Cerebellar nuclear complex (tissue), 1 donor: ENCODE measurements at regions not wholly inside any gene's neighbourhood (a gene's known extent, or its start where the extent isn't known, plus 50 kb on each side); places are given as distances from the start of the nearest gene placed in this dataset.
"Not testable (repeated sequence)": the region's sequence is repeated elsewhere in the genome, so short reads cannot be mapped to it uniquely, and the experiment has no call there.

Experiments
- DNase-seq, 2 experiments: peaks; one replicate each; lab custom pipeline; 2025; lab: John Stamatoyannopoulos, UW

DNA sequence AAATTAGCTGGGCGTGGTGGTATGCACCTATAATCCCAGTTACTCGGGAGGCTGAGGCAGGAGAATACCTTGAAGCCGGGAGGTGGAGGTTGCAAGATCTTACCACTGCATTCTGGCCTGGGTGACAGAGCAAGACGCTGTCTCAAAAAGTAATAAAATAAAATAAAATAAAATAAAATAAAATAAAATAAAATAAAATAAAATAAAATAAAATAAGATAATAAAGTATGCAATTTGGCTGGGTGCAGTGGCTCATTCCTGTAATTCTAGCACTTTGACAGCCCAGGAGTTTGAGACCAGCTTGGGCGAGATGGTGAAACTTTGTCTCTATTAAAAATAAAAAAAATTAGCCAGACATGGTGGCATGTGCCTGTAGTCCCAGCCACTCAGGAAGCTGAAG is 85.6 kb upstream of the XPO1 start:
- no peak for DNase-seq

DNA sequence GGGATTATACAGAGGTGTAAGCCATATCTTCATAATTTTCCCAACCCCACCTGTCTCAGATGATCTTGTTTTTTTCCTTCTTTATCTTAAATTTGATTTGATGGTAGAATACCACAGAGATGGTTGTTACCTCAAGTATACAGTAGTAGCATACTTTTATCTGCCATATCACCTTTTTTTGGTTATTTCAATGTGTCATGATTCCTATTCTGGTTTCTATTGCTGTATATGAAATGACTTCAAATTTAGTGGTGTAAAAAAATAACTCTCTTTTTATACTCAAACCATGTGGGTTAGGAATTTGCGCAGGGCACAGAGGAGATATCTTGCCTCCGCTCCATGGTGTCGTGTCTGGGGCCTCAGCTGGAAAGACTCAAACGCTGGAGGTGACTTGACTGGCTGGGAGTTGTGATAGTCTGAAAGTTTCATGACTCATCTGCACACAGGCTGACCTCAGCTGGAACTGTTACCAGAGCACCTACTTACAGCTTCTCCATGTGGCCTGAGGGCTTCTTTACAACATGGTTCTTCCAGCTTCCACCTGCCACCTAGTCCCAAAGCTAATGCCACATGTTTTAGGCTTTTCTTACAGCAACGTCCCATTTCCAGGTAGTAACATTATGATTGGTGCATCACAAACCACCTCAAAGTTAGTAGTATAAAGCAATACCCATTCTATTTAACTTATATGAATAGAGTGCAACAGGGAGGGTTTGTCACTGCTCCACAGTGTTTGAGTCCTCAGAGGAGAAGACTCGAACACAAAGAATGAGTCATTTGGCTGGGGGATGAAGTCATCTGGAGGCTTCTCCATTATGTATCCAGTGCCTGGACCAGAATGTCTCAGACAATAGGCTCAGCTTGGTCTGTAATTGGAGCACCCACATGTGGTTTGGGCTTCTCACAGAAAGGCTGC is 82.3 kb upstream of the XPO1 start:
- DNase-seq, result no peak

DNA sequence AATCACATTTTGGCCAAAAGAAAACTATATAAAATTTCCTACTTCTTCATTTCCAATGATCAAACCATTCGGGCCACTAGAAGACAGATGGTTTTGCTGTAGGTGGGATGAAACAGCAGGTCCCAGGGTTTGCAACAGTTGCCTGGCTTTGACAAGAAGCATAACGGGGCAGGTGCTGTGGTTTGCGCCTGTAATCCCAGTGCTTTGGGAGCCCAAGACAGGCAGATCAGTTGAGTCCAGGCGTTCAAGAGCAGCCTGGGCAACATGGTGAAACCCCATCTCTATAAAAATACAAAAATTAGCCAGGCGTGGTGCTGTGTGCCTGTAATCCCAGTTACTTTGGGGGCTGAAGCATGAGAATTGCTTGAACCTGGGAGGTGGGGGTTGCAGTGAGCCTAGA is 81.4 kb upstream of the XPO1 start:
- no peak for DNase-seq

DNA sequence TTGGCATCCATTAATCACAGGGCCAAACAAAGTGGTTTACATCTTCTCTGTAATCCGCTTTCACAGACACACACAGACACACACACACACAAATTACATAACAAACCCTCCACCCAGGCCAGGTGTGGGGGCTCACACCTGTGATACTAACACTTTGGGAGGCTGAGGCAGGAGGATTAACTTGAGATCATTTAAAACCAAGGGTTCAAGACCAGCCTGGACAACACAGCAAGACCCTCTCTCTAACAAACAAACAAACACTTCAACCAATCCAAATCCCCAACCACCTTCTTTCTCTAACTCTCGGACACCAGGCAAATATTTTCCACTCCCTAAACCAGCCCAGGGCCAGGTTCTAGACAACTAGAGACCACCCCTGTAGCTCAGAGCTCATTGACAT is 79.5 kb upstream of the XPO1 start:
- DNase-seq, result no peak

DNA sequence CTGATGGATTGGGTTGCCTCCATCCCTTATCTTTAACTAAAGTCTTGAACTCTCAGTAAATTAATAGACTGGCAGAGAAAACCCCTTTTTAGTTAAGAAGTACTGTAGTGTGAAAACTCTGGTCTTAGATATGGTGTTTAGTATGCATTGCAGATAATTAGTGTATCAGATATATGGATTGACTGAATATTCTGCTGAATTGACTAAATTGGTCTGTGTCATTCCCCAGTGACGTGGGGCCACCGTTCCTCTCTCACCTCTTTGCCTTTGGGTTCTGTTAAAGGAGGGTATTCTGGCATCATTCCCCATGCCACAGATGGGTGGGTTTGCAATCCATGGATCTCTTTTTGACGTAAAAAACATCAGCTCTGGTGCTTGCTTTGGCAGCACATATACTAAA is 67.1 kb upstream of the XPO1 start:
- no peak for DNase-seq

DNA sequence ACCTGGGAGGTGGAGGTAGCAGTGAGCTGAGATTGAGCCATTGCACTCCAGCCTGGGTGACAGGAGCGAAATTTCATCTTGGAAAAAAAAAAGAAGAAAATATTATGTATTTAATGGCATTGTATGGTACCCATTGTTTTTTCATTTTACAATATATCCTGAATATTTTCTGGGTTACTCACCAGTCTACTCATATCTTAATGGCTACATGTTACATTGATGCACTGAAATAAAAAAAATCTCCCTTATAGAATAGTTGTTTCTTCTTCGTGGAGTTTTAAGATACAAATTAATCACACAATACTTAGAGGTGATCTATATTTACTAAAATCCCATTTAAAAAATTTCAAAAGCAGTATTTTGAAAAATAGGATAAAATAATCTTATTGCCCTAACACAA is 66.3 kb upstream of the XPO1 start:
- DNase-seq, result no peak

DNA sequence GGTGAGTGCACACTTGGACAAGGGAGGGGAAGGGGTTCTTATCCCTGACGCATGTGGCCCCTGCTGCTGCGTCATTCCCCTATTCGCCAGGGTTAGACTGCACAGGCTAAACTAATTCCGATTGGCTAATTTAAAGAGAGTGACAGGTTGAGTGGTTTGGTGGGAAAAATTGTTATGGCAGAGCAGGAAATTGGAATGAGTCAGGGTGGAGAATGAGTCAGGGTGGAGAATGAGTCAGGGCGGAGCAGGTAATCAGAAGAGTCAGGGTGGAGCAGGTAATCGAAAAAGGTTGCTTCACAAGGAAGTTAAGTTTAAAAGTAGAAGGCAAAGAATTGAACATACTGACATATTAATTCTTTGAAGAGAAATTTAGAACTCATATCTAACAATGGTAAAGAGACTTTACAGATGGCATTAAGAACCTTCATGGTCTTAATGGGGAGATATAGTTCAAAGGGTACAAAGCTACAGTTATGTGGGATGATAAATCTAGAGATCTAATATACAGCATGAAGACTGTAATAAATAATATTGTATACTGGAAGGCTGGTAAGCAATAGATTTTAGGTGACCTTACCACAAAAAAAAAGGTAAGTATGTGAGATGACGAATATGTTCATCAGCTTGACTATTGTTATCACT is 60.5 kb upstream of the XPO1 start:
- not testable (repeated sequence) for DNase-seq

DNA sequence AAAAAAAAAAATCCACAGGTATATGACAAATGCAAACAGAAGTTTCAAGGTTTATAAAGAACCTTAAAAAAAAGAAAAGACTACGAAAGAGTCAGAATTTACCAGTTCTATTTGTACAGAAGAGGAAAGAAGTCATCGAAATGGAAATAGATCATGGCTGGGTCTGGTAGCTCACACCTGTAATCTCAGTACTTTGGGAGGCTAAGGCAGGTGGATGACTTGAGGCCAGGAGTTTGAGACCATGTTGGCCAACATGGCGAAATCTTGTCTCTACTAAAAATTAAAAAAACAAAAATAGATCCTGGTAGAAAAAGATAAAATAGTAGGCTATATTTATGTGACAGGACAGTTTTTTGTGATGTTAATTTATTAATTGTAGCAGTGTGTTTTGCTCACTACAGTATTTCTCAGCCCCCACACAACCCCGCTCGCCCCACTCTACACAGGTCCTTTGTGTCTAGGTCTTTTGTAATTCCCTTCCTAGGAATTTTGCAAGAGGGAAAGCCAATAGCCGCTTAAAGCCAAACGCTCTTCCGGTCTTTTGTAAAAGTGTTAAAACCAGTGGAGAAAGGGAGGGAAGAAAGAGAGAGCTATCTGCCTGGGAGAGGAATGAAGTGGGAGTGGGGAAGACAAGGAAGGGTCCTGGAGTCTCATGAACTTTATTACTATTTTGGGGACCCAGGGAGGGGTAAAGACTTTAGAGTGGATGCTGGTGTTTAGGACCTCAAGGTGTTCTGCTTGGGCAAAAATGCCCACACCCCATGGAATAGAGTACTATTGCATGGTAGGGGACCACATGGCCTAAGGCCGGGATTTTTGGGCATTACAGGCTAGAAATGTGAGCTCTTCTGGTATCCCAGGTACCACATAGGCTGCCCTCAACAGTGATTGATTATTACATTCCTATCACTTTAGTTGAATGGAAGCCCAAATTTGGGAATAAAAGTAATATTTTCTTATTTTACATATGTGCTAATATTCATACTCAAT is 59.4 kb upstream of the XPO1 start:
- no peak for DNase-seq

DNA sequence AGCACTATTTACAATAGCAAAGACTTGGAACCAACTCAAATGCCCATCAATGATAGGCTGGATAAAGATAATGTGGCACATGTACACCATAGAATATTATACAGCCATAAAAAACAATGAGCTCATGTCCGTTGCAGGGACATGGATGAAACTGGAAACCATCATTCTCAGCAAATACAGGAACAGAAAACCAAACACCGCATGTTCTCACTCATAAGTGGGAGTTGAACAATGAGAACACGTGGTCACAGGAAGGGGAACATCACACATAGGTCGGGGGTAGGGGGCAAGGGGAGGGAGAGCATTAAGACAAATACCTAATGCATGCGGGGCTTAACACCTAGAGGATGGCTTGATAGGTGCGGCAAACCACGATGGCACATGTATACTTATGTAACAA is 56.0 kb upstream of the XPO1 start:
- DNase-seq, result not testable (repeated sequence)

DNA sequence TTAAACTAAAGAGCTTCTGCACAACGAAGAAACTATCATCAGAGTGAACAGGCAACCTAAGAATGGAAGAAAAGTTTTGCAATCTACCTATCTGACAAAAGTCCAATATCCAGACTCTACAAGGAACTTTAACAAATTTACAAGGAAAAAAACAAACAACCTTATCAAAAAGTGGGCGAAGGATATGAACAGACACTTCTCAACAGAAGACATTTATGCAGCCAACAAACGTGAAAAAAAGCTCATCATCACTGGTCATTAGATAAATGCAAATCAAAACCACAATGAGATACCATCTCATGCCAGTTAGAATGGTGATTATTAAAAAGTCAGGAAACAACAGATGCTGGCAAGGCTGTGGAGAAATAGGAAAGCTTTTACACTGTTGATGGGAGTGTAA is 55.5 kb upstream of the XPO1 start:
- DNase-seq, result not testable (repeated sequence)

DNA sequence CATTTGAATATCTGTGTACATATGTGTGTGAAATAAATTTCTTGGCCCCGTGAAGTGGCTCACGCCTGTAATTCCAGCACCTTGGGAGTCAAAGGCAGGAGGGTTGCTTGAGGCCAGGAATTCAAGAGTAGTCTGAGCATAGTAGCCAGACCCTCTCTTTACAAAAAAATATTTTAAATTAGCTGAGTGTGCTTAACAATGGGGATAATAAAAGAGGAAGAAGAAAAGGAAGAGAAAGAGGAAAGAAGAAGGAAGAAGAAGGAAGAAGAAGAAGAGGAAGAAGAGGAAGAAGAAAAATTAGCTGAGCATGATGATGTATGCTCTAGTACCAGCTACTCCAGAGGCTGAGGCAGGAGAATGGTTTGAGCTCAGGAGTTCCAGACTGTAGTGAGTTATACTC is 52.1 kb upstream of the XPO1 start:
- DNase-seq, result no peak

DNA sequence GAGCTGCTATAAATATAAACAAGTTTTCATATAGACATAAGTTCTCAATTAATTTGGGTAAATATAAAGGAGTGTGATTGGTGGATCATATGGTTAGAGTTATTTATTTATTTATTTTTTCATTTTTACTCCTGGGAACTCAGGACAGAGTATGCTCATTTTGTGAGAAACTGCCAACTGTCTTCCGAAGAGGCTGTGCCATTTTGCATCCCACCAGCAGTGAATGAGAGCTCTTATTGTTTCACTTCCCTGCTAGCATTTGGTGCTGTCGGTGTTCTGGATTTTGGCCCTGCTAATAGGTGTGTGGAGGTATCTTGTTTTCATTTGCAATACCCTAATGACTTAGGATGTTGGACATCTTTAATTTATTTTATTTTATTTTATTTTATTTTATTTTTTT is 50.4 kb upstream of the XPO1 start:
- DNase-seq, result no peak
